HCT116 (cell line): ENCODE measurements at regions not wholly inside any gene's neighbourhood (a gene's known extent, or its start where the extent isn't known, plus 50 kb on each side); places are given as distances from the start of the nearest gene placed in this dataset.

Experiments used
- ATAC-seq: fragments of 200-7000 bp; cut with Tn5 transposase; 2 replicates; pipeline ENCODE4 v1.9.1; 2020; ENCODE audit warnings: mild to moderate bottlenecking, moderate library complexity
- BruUV-seq: library from RNA; stranded (reverse); fragments of 400-500 nt; replicated peaks from 2 replicates; lab custom pipeline; 2021; lab: Mats Ljungman, UMichigan
- CTCF ChIA-PET: fragments of 300-600 bp; sonication (Branson Sonifier 250); formaldehyde crosslinking; loops from one replicate; lab custom pipeline; 2021; ENCODE audit warnings: antibody characterized with exemption; lab: Charles Lee
- POLR2A ChIA-PET: fragments of 300-600, 350-600 bp; sonication (Branson Sonifier 250); formaldehyde crosslinking; loops from one replicate; lab custom pipeline; 2021; ENCODE audit warnings: antibody characterized with exemption; lab: Charles Lee
- RAD21 ChIA-PET, 2 experiments: fragments of 300-600 bp; sonication (Branson Sonifier 250); formaldehyde crosslinking; loops; one replicate each; lab custom pipeline; 2023; ENCODE audit warnings: low total read pairs in 2 of 2; ENCODE audit not compliant: uncharacterized antibody in 2 of 2, unreplicated experiment in 2 of 2, low non-redundant PET in 1 of 2; lab: Charles Lee
- DNase-seq: peaks from one replicate; pipeline ENCODE4 v3.0.0-alpha.2; 2010; ENCODE audit warnings: low read depth, low spot score
- H2AFZ ChIP-seq: fragments of 200-600 bp; shearing (Covaris generic), sonication (generic); 2 replicates; pipeline ENCODE4 v1.6.1; 2017; ENCODE audit warnings: low read depth, mixed run types, mixed read lengths, antibody characterized with exemption, low read length; ENCODE audit not compliant: poor library complexity, severe bottlenecking
- H3K27ac ChIP-seq: 2 replicates; pipeline ENCODE4 v1.5.1; 2012; ENCODE audit warnings: low read depth, low read length
- H3K27me3 ChIP-seq: fragments of 200-600 bp; sonication (generic); 2 replicates; pipeline ENCODE4 v1.6.1; 2016; ENCODE audit warnings: mixed run types, low read length, mixed read lengths; ENCODE audit not compliant: insufficient read depth
- H3K36me3 ChIP-seq, 2 experiments: fragments of 200-500 bp in 1 of 2; fragments of 200-600 bp in 1 of 2; sonication (Bioruptor generic) in 1 of 2; sonication (generic) in 1 of 2; 2 replicates each; pipeline versions ENCODE4 v1.5.1 to v1.6.1; 2014 to 2016; ENCODE audit warnings: low read length in 2 of 2, inconsistent platforms in 1 of 2, mixed read lengths in 1 of 2, mixed run types in 1 of 2; ENCODE audit not compliant: insufficient read depth in 2 of 2, control insufficient read depth in 1 of 2
- H3K4me1 ChIP-seq, 2 experiments: fragments of 200-600 bp in 1 of 2; sonication (generic) in 1 of 2; 2 replicates each; pipeline versions ENCODE4 v1.5.1 to v1.6.1; 2012 to 2017; ENCODE audit warnings: low read length in 2 of 2, inconsistent platforms in 1 of 2, mild to moderate bottlenecking in 1 of 2, mixed read lengths in 1 of 2, mixed run types in 1 of 2, moderate library complexity in 1 of 2; ENCODE audit not compliant: insufficient read depth in 2 of 2, control insufficient read depth in 1 of 2
- H3K4me2 ChIP-seq: fragments of 200-600 bp; sonication (generic); 2 replicates; pipeline ENCODE4 v1.6.1; 2017; ENCODE audit warnings: mixed run types, low read length, mixed read lengths
- H3K4me3 ChIP-seq, 2 experiments: fragments of 200-600 bp in 1 of 2; sonication (generic) in 1 of 2; replicated peaks in 1 of 2; 2 replicates each; pipeline ENCODE4 v1.5.1; 2011 to 2016; ENCODE audit warnings: low read length in 2 of 2, control low read depth in 1 of 2, low read depth in 1 of 2, mild to moderate bottlenecking in 1 of 2, mixed read lengths in 1 of 2, mixed run types in 1 of 2
- H3K79me2 ChIP-seq: fragments of 200-600 bp; sonication (generic); 2 replicates; pipeline ENCODE4 v1.6.1; 2017; ENCODE audit warnings: mild to moderate bottlenecking, mixed run types, low read length, moderate library complexity, mixed read lengths; ENCODE audit not compliant: insufficient read depth
- H3K9ac ChIP-seq: fragments of 200-600 bp; sonication (generic); 2 replicates; pipeline ENCODE4 v1.6.1; 2016; ENCODE audit warnings: low read length, mixed read lengths
- H3K9me2 ChIP-seq: fragments of 200-600 bp; sonication (generic), shearing (Covaris generic); 2 replicates; pipeline ENCODE4 v1.6.1; 2017; ENCODE audit warnings: mixed run types, mild to moderate bottlenecking, moderate library complexity; ENCODE audit not compliant: insufficient read depth
- H3K9me3 ChIP-seq, 2 experiments: fragments of 200-500 bp in 1 of 2; fragments of 200-600 bp in 1 of 2; sonication (Bioruptor generic) in 1 of 2; sonication (generic) in 1 of 2; 2 replicates each; pipeline ENCODE4 v1.6.1; 2014 to 2017; ENCODE audit warnings: low read length in 2 of 2, mixed read lengths in 2 of 2, inconsistent platforms in 1 of 2, low read depth in 1 of 2, mild to moderate bottlenecking in 1 of 2, mixed run types in 1 of 2, moderate library complexity in 1 of 2; ENCODE audit not compliant: control insufficient read depth in 1 of 2, insufficient read depth in 1 of 2
- H4K20me1 ChIP-seq: fragments of 200-600 bp; sonication (generic), shearing (Covaris generic); 2 replicates; pipeline ENCODE4 v1.6.1; 2017; ENCODE audit warnings: mixed run types, mild to moderate bottlenecking, moderate library complexity; ENCODE audit not compliant: insufficient read depth
- CEBPB ChIP-seq: IDR thresholded peaks from 2 replicates; pipeline ENCODE4 v1.6.1; 2012; ENCODE audit warnings: low read depth
- EGR1 ChIP-seq: IDR thresholded peaks from 2 replicates; pipeline ENCODE4 v1.6.1; 2012; ENCODE audit warnings: low read depth
- ELF1 ChIP-seq: IDR thresholded peaks from 2 replicates; pipeline ENCODE4 v1.6.1; 2012; ENCODE audit warnings: low read depth, borderline replicate concordance
- EZH2 ChIP-seq: fragments of 200-600 bp; sonication (generic); IDR thresholded peaks from 2 replicates; pipeline ENCODE4 v1.6.1; 2017; ENCODE audit warnings: antibody characterized with exemption, mixed run types
- FOSL1 ChIP-seq: IDR thresholded peaks from 2 replicates; pipeline ENCODE4 v1.6.1; 2012; ENCODE audit warnings: low read depth
- POLR2AphosphoS5 ChIP-seq: IDR thresholded peaks from 2 replicates; pipeline ENCODE4 v1.6.1; 2011; ENCODE audit warnings: mild to moderate bottlenecking, low read depth, low read length, moderate library complexity
- RAD21 ChIP-seq: IDR thresholded peaks from 2 replicates; pipeline ENCODE4 v1.6.1; 2012; ENCODE audit warnings: low read depth, mild to moderate bottlenecking
- SIN3A ChIP-seq: IDR thresholded peaks from 2 replicates; pipeline ENCODE4 v1.6.1; 2012; ENCODE audit warnings: low read depth
- SP1 ChIP-seq: IDR thresholded peaks from 2 replicates; pipeline ENCODE4 v1.6.1; 2012; ENCODE audit warnings: low read depth
- SRF ChIP-seq: IDR thresholded peaks from 2 replicates; pipeline ENCODE4 v1.6.1; 2012; ENCODE audit warnings: low read depth
- YY1 ChIP-seq: IDR thresholded peaks from 2 replicates; pipeline ENCODE4 v1.6.1; 2011; ENCODE audit warnings: low read length, low read depth, moderate library complexity, mild to moderate bottlenecking; ENCODE audit not compliant: insufficient replicate concordance; ENCODE audit errors: extremely low read depth
- ZBTB33 ChIP-seq: IDR thresholded peaks from 2 replicates; pipeline ENCODE4 v1.6.1; 2011; ENCODE audit warnings: mild to moderate bottlenecking, low read length, moderate library complexity; ENCODE audit not compliant: insufficient replicate concordance; ENCODE audit errors: extremely low read depth
- ZFX ChIP-seq: fragments of 450-650 bp; IDR thresholded peaks from 2 replicates; pipeline ENCODE4 v1.6.1; 2017
- intact Hi-C: fragments of 100-400 bp; cut with micrococcal nuclease; formaldehyde crosslinking; loops from 2 replicates; pipeline ENCODE4 v1.10.0; 2022
- TF ChIP-seq, protein P1 (sequence below): IDR thresholded peaks from 2 replicates; pipeline ENCODE4 v1.6.1; 2012; ENCODE audit warnings: low read depth
- TF ChIP-seq, protein P2 (sequence below): IDR thresholded peaks from 2 replicates; pipeline ENCODE4 v1.6.1; 2012

GRCh38 chr3:174700736-174701135, 158.4 kb upstream of the NAALADL2 start:
- no peaks in the 10 kb centered on the region for H4K20me1 ChIP-seq
- H3K27ac ChIP-seq: no peak overlapping the region
- H3K27me3 ChIP-seq: no peaks in the 10 kb centered on the region
- no peak overlapping the region for H3K9ac ChIP-seq
- ChIA-PET POLR2A (no interaction called here), RAD21 (no interaction called here), CTCF (no interaction called here)
- H3K4me1 ChIP-seq: no peaks in the 10 kb centered on the region
- DNase-seq: no peak
- no peak overlapping the region for H3K4me3 ChIP-seq
- intact Hi-C loops: no loop called here
- BruUV-seq: no TSS peak
- ATAC-seq: no peak
- H2AFZ ChIP-seq: no peak overlapping the region
- no peaks in the 10 kb centered on the region for H3K9me3 ChIP-seq
- H3K4me2 ChIP-seq: no peak overlapping the region
- H3K36me3 ChIP-seq: no peaks in the 10 kb centered on the region
- H3K79me2 ChIP-seq: no peaks in the 10 kb centered on the region
- no peaks in the 10 kb centered on the region for H3K9me2 ChIP-seq
- TF ChIP-seq ZFX: no peak
- no peak for TF ChIP-seq CEBPB
- TF ChIP-seq YY1: no peak
- no peak for TF ChIP-seq SP1
- TF ChIP-seq, protein P1, sequence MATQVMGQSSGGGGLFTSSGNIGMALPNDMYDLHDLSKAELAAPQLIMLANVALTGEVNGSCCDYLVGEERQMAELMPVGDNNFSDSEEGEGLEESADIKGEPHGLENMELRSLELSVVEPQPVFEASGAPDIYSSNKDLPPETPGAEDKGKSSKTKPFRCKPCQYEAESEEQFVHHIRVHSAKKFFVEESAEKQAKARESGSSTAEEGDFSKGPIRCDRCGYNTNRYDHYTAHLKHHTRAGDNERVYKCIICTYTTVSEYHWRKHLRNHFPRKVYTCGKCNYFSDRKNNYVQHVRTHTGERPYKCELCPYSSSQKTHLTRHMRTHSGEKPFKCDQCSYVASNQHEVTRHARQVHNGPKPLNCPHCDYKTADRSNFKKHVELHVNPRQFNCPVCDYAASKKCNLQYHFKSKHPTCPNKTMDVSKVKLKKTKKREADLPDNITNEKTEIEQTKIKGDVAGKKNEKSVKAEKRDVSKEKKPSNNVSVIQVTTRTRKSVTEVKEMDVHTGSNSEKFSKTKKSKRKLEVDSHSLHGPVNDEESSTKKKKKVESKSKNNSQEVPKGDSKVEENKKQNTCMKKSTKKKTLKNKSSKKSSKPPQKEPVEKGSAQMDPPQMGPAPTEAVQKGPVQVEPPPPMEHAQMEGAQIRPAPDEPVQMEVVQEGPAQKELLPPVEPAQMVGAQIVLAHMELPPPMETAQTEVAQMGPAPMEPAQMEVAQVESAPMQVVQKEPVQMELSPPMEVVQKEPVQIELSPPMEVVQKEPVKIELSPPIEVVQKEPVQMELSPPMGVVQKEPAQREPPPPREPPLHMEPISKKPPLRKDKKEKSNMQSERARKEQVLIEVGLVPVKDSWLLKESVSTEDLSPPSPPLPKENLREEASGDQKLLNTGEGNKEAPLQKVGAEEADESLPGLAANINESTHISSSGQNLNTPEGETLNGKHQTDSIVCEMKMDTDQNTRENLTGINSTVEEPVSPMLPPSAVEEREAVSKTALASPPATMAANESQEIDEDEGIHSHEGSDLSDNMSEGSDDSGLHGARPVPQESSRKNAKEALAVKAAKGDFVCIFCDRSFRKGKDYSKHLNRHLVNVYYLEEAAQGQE: no peak
- TF ChIP-seq SIN3A: no peak
- TF ChIP-seq ZBTB33: no peak
- TF ChIP-seq SRF: no peak
- no peak for TF ChIP-seq RAD21
- no peak for TF ChIP-seq FOSL1
- no peak for TF ChIP-seq EZH2
- TF ChIP-seq, protein P2, sequence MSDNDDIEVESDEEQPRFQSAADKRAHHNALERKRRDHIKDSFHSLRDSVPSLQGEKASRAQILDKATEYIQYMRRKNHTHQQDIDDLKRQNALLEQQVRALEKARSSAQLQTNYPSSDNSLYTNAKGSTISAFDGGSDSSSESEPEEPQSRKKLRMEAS: no peak
- TF ChIP-seq POLR2AphosphoS5: no peak
- no peak for TF ChIP-seq ELF1
- TF ChIP-seq EGR1: no peak
- TF ChIP-seq, all 23 proteins: peak for 0
